Upper lobe of right lung (tissue), 1 donor: ENCODE measurements at regions not wholly inside any gene's neighbourhood (a gene's known extent, or its start where the extent isn't known, plus 50 kb on each side); places are given as distances from the start of the nearest gene placed in this dataset.

Source experiments
- ATAC-seq: fragments of 200-7000 bp; cut with Tn5 transposase; one replicate; pipeline ENCODE4 v1.9.1; 2020; ENCODE audit warnings: mild to moderate bottlenecking, moderate library complexity
- DNase-seq: peaks from one replicate; pipeline ENCODE4 v3.0.0-alpha.2; 2020
- H3K27ac ChIP-seq: fragments of 200-600 bp; one replicate; pipeline ENCODE4 v1.8.0; 2022
- H3K27me3 ChIP-seq: fragments of 200-600 bp; one replicate; pipeline ENCODE4 v1.8.0; 2022; ENCODE audit warnings: mild to moderate bottlenecking
- H3K36me3 ChIP-seq: fragments of 200-600 bp; one replicate; pipeline ENCODE4 v1.8.0; 2022
- H3K4me1 ChIP-seq: fragments of 200-600 bp; one replicate; pipeline ENCODE4 v1.8.0; 2022
- H3K4me3 ChIP-seq: fragments of 200-600 bp; one replicate; pipeline ENCODE4 v1.8.0; 2022; ENCODE audit warnings: mild to moderate bottlenecking
- H3K9me3 ChIP-seq: fragments of 200-600 bp; one replicate; pipeline ENCODE4 v1.8.0; 2022
- intact Hi-C: fragments of 100-400 bp; cut with DNase I; formaldehyde crosslinking; loops from one replicate; pipeline ENCODE4 v1.11.0; 2022
- TF ChIP-seq, protein P1 (sequence below): fragments of 200-600 bp; IDR thresholded peaks from one replicate; pipeline ENCODE4 v1.8.0; 2022; ENCODE audit warnings: antibody characterized with exemption
- donor health status: DM: no; HTN: yes; CAD: no; lungs with severe emphysema.

DNA sequence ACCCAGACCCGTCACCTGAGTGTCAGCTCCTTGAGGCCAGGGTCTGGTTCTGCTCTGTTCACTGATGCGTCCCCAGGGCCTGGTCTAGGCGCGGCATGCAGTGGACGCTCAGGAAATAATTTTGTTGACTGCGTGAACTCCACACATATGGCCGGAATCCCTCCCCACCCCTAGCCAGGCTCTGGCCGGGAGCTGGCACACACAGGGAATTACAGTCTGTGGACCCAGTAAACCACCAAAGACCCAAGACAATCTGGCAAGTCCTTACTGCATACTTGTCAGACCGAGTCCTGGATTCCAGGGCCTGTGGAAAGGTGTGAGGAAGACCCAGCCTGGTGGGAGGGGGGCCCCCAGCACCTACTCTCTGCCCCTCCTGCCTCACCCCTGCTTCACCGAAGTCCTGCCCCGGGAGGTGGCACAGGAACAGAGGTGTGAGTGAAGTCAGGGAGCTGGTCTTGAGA lies 113.0 kb upstream of the IER5L start:
- Histone ChIP-seq H3K4me3 (no peak overlapping the region), H3K36me3 (no peaks in the 10 kb centered on the region), H3K27me3 (no peaks in the 10 kb centered on the region), H3K27ac (no peak overlapping the region), H3K9me3 (no peaks in the 10 kb centered on the region), H3K4me1 (peaks cover 5% of the 10 kb centered on the region)
- intact Hi-C loops = no loop called here
- TF ChIP-seq, protein P1, sequence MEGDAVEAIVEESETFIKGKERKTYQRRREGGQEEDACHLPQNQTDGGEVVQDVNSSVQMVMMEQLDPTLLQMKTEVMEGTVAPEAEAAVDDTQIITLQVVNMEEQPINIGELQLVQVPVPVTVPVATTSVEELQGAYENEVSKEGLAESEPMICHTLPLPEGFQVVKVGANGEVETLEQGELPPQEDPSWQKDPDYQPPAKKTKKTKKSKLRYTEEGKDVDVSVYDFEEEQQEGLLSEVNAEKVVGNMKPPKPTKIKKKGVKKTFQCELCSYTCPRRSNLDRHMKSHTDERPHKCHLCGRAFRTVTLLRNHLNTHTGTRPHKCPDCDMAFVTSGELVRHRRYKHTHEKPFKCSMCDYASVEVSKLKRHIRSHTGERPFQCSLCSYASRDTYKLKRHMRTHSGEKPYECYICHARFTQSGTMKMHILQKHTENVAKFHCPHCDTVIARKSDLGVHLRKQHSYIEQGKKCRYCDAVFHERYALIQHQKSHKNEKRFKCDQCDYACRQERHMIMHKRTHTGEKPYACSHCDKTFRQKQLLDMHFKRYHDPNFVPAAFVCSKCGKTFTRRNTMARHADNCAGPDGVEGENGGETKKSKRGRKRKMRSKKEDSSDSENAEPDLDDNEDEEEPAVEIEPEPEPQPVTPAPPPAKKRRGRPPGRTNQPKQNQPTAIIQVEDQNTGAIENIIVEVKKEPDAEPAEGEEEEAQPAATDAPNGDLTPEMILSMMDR = no peak
- DNase-seq (no peak), ATAC-seq (peak; percentile 39)

GRCh38 chr9:129290606-129291005 lies 112.5 kb upstream of the IER5L start:
- ATAC-seq (peak; percentile 85), DNase-seq (peak; percentile 74)
- no peak overlapping the region for H3K4me3 ChIP-seq
- no peaks in the 10 kb centered on the region for H3K9me3 ChIP-seq
- no peak overlapping the region for H3K27ac ChIP-seq
- H3K27me3 ChIP-seq = no peaks in the 10 kb centered on the region
- H3K36me3 ChIP-seq = no peaks in the 10 kb centered on the region
- intact Hi-C loops = no loop called here
- peaks cover 5% of the 10 kb centered on the region for H3K4me1 ChIP-seq
- TF ChIP-seq, protein P1 = no peak

- TF ChIP-seq, protein P1 = no peak
- no peaks in the 10 kb centered on the region for H3K27me3 ChIP-seq
- peaks cover 5% of the 10 kb centered on the region for H3K4me1 ChIP-seq
- ATAC-seq (no peak), DNase-seq (peak; percentile 40)
- no peak overlapping the region for H3K4me3 ChIP-seq
- no peaks in the 10 kb centered on the region for H3K36me3 ChIP-seq
- no peak overlapping the region for H3K27ac ChIP-seq
- intact Hi-C loops = no loop called here
- no peaks in the 10 kb centered on the region for H3K9me3 ChIP-seq
Measured at GRCh38 chr9:129289883-129290282, 111.8 kb upstream of the IER5L start.

DNA sequence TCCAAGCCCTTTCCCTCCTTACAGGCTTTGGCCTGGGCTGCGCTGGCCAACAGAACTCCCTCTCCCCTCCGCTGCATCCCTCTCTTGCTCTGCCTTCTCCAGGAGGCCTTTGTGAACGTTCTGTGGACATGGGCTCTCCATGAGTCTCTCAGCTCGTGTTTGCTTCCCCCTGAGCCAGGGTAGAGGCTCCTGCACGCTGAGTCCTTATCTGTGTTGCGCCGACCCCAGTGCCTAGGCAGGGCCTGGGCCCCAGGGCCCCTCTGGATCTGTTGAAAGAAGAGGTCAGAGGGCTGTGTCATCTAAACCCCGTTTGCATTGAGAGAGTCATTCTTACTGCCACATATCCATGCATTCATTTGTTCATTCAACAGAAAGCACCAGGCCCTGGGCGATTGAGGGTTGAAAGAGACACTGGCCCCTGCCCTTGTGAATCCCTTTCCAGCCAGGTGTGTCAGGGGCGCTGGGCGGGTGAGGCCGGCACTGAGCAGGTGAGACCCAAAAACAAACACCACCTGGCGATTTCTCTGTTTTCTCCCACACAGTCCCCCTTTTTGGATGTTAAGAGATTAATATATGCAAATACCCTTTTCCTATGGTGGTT lies 111.2 kb upstream of the IER5L start:
- DNase-seq (no peak), ATAC-seq (no peak)
- no peaks in the 10 kb centered on the region for H3K27me3 ChIP-seq

GRCh38 chr9:129287619-129288305 lies 109.7 kb upstream of the IER5L start:
- DNase-seq = peak; percentile 48
- H3K27ac ChIP-seq = no peak overlapping the region
- intact Hi-C loops = no loop called here
- peaks cover 8% of the 10 kb centered on the region for H3K4me1 ChIP-seq
- no peaks in the 10 kb centered on the region for H3K36me3 ChIP-seq
- TF ChIP-seq, protein P1 = no peak
- ATAC-seq = no peak
- H3K4me3 ChIP-seq = no peak overlapping the region
- no peaks in the 10 kb centered on the region for H3K9me3 ChIP-seq
- H3K27me3 ChIP-seq = no peaks in the 10 kb centered on the region

More for the DNA sequence above, 111.2 kb upstream of the IER5L start:
- intact Hi-C loops = no loop called here
- Histone ChIP-seq H3K4me3 (no peak overlapping the region), H3K9me3 (no peaks in the 10 kb centered on the region), H3K4me1 (peaks cover 5% of the 10 kb centered on the region), H3K27ac (no peak overlapping the region), H3K36me3 (no peaks in the 10 kb centered on the region)
- TF ChIP-seq, protein P1 = no peak
